ENCODE measurements at regions not wholly inside any gene's neighbourhood (a gene's known extent, or its start where the extent isn't known, plus 50 kb on each side); places are given as distances from the start of the nearest gene placed in this dataset.

- no peak for TF ChIP-seq CTCF (conservative IDR thresholded peaks at IDR 0.05; ENCODE audit: low read depth, low read length)
- no peak overlapping the region for H3K4me3 ChIP-seq (ENCODE audit: low read depth, low read length)
- DNase-seq (ENCODE audit: low read depth) = no peak
Measured at GRCh38 chr5:24849210-24849609, 204.4 kb upstream of the CDH10 start.

DNA sequence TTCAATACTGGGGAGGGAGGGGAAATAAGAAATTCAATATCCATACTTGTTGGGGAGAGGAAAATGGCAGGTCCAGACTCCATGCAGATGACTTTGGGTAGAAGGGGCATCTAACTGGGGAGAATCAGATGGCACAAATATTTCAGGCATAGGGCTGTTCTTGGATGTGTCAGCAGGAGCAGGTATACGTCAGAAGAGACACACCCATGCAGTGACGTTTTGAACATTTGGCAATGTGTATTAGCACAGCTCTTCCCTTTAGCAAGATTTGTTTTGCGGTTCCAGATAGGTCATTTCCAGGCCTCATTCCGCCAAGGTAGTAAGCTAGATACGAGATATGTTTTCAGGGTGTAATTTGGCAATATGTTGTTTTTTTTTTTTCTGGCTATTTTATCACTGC lies 187.2 kb upstream of the CDH10 start:
- no peak for TF ChIP-seq CTCF (conservative IDR thresholded peaks at IDR 0.05; ENCODE audit: low read depth, low read length)
- H3K4me3 ChIP-seq (ENCODE audit: low read depth, low read length) = no peak overlapping the region
- no peak for DNase-seq (ENCODE audit: low read depth)

DNA sequence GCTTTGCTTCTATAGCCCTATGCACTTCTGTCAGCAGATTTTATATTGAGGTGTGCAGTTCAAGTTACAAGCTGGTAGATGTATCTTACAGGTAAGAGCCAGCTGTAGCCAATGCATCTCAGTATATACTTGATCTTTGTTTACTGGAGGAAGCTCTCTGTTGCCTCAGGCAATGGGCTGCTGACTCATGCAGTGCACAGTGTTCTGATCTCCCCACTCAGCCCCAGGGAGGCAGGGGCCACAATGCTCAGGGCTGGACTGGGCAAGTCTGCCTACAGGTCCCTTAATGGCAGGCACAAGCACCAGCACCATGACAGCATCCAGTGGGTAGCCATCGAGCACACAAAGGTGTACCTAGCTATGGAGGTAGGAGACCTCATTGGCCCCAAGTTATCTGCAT lies 178.8 kb upstream of the CDH10 start:
- no peak for DNase-seq (ENCODE audit: low read depth)
- H3K4me3 ChIP-seq (ENCODE audit: low read depth, low read length) = no peak overlapping the region
- TF ChIP-seq CTCF (conservative IDR thresholded peaks at IDR 0.05; ENCODE audit: low read depth, low read length) = no peak

GRCh38 chr5:24819841-24820240 lies 175.1 kb upstream of the CDH10 start:
- no peak overlapping the region for H3K4me3 ChIP-seq (ENCODE audit: low read depth, low read length)
- no peak for TF ChIP-seq CTCF (conservative IDR thresholded peaks at IDR 0.05; ENCODE audit: low read depth, low read length)
- DNase-seq (ENCODE audit: low read depth) = no peak

DNA sequence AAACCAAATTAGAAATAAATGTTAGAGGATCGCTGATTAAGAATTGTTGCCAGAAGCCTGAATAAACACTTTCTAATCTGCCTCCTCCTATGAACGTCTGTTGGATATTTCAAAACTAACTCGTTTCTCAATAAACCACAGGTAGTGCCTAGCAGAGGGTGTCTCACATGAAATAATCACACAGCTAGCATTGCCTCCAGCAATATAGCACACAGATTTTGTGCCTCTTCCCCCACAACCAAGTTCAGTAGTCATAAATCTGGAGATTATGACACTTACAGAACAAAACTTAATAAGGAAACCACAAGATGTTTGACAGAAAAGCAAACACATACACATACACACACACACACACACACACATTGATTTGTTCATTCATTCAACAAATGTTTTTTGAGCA lies 173.2 kb upstream of the CDH10 start:
- no peak for TF ChIP-seq CTCF (conservative IDR thresholded peaks at IDR 0.05; ENCODE audit: low read depth, low read length)

GRCh38 chr5:24816206-24816605 lies 171.4 kb upstream of the CDH10 start:
- H3K4me3 ChIP-seq (ENCODE audit: low read depth, low read length) = no peak overlapping the region
- TF ChIP-seq CTCF (conservative IDR thresholded peaks at IDR 0.05; ENCODE audit: low read depth, low read length) = no peak
- DNase-seq (ENCODE audit: low read depth) = no peak

More for the DNA sequence above, 173.2 kb upstream of the CDH10 start:
- no peak for DNase-seq (ENCODE audit: low read depth)
- no peak overlapping the region for H3K4me3 ChIP-seq (ENCODE audit: low read depth, low read length)

DNA sequence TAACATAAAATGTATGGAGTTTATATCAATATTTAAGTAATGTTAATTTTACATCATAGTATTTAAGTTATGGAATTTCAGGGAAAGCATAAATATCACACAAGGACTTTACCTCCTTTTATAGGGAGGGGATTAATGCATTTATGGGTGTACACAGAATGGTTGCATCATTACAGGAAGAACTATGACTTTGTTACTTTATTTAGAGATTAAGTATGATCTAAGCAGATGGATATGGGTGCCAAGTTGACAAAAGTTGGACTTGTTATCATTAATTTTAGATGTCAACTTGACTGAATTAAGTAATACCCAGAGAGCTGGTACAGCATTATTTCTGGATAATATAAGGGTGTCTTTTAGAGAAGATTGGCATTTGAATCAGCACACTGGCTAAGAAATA lies 160.5 kb upstream of the CDH10 start:
- no peak for TF ChIP-seq CTCF (conservative IDR thresholded peaks at IDR 0.05; ENCODE audit: low read depth, low read length)
- no peak for DNase-seq (ENCODE audit: low read depth)
- H3K4me3 ChIP-seq (ENCODE audit: low read depth, low read length) = no peak overlapping the region
